PC-9 (cell line): ENCODE measurements at regions not wholly inside any gene's neighbourhood (a gene's known extent, or its start where the extent isn't known, plus 50 kb on each side); places are given as distances from the start of the nearest gene placed in this dataset.

Source experiments
- EZH2 ChIP-seq: fragments of 200-600 bp; sonication (generic); IDR thresholded peaks from 2 replicates; pipeline ENCODE4 v1.8.0; 2017; ENCODE audit warnings: antibody characterized with exemption, low read depth
- TF ChIP-seq, protein P1 (sequence below): fragments of 200-600 bp; sonication (generic); conservative IDR thresholded peaks from 2 replicates; pipeline ENCODE4 v1.6.1; 2017; ENCODE audit warnings: mixed run types, antibody characterized with exemption, mild to moderate bottlenecking, moderate library complexity

DNA sequence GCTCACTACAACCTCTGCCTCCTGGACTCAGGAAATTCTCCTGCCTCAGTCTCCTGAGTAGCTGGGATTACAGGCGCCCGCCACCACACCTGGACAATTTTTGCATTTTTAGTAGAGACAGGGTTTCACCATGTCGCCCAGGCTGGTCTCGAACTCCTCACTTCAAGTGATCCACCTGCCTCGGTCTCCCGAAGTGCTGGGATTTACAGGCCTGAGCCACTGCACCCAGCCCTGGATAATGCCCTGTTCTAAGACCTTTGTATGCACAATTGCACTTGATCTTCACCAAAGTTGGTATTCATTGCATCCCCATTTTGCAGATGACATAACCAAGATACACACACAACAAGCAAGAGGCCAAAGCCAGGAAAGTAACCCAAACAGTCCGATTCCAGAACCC is 97.7 kb upstream of the CARD11 start:
- no peak for TF ChIP-seq EZH2
- TF ChIP-seq, protein P1, sequence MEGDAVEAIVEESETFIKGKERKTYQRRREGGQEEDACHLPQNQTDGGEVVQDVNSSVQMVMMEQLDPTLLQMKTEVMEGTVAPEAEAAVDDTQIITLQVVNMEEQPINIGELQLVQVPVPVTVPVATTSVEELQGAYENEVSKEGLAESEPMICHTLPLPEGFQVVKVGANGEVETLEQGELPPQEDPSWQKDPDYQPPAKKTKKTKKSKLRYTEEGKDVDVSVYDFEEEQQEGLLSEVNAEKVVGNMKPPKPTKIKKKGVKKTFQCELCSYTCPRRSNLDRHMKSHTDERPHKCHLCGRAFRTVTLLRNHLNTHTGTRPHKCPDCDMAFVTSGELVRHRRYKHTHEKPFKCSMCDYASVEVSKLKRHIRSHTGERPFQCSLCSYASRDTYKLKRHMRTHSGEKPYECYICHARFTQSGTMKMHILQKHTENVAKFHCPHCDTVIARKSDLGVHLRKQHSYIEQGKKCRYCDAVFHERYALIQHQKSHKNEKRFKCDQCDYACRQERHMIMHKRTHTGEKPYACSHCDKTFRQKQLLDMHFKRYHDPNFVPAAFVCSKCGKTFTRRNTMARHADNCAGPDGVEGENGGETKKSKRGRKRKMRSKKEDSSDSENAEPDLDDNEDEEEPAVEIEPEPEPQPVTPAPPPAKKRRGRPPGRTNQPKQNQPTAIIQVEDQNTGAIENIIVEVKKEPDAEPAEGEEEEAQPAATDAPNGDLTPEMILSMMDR: no peak
